Breast epithelium (tissue), 3 donors: ENCODE measurements at regions not wholly inside any gene's neighbourhood (a gene's known extent, or its start where the extent isn't known, plus 50 kb on each side); places are given as distances from the start of the nearest gene placed in this dataset.

Experiments
- POLR2AphosphoS5 ChIP-seq, 3 donors: sonication (generic); formaldehyde crosslinking; IDR thresholded peaks; one replicate each; pipeline ENCODE4 v1.6.1; 2017; ENCODE audit warnings: antibody characterized with exemption in 3 of 3
- TF ChIP-seq, protein P1 (sequence below), 3 donors: fragments of 450-650 bp; IDR thresholded peaks; one replicate each; pipeline ENCODE4 v1.5.1; 2016 to 2017; ENCODE audit warnings: antibody characterized with exemption in 3 of 3, mild to moderate bottlenecking in 3 of 3, moderate library complexity in 3 of 3

DNA sequence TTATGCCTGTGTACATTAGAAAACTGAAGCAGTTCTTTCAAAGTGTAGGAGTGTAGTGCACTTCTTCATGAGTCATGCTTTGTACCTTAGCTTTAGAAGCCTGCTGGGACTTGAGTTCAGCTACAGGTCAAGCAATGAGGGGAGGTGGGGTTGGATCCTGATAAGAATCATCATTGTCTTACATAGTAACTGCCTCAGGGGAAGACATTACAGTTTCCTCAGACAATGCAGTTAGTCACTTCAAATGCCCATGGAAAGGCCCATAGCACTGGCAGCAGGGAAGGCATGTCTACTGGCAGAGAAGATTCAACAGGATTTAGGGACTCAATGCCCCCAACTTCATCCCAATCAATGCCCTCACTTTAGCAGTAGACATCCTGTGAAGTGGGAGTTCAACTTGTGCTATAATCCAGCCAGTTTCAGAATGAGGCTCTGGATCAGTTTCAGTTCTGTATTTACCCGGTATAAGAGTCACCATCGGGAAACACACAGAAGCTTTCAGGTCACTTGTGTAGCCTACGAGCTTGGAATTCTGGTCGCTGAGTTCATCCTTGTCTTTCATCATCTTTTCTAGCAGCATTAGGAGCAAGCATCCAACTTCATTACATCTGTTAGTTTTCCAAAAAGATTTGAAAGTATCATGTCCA, 1216.5 kb downstream of the RAPGEF2 start:
- TF ChIP-seq, protein P1, sequence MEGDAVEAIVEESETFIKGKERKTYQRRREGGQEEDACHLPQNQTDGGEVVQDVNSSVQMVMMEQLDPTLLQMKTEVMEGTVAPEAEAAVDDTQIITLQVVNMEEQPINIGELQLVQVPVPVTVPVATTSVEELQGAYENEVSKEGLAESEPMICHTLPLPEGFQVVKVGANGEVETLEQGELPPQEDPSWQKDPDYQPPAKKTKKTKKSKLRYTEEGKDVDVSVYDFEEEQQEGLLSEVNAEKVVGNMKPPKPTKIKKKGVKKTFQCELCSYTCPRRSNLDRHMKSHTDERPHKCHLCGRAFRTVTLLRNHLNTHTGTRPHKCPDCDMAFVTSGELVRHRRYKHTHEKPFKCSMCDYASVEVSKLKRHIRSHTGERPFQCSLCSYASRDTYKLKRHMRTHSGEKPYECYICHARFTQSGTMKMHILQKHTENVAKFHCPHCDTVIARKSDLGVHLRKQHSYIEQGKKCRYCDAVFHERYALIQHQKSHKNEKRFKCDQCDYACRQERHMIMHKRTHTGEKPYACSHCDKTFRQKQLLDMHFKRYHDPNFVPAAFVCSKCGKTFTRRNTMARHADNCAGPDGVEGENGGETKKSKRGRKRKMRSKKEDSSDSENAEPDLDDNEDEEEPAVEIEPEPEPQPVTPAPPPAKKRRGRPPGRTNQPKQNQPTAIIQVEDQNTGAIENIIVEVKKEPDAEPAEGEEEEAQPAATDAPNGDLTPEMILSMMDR (IDR thresholded peaks at IDR 0.05) = no peak
- TF ChIP-seq POLR2AphosphoS5 (IDR thresholded peaks at IDR 0.05) = no peak
